ENCODE measurements at regions not wholly inside any gene's neighbourhood (a gene's known extent, or its start where the extent isn't known, plus 50 kb on each side); places are given as distances from the start of the nearest gene placed in this dataset.

- Histone ChIP-seq H3K4me1 (ENCODE audit: insufficient read depth, low read length, severe bottlenecking) (no peaks in the 10 kb centered on the region), H3K4me2 (ENCODE audit: low read length) (no peak overlapping the region), H3K4me3 (ENCODE audit: low read depth, low read length, poor library complexity, severe bottlenecking) (no peak overlapping the region), H3F3A (ENCODE audit: insufficient read depth, low read length) (no peaks in the 10 kb centered on the region), H3K9ac (ENCODE audit: low read length) (no peak overlapping the region), H3K27me3 (ENCODE audit: insufficient read depth, low read length) (no peaks in the 10 kb centered on the region), H3K36me3 (ENCODE audit: insufficient read depth, low read length) (no peaks in the 10 kb centered on the region), H3K79me2 (ENCODE audit: insufficient read depth, low read length) (no peaks in the 10 kb centered on the region), H3K9me3 (ENCODE audit: low read length) (no peaks in the 10 kb centered on the region), H3K9me2 (ENCODE audit: low read depth, low read length) (no peaks in the 10 kb centered on the region), H4K20me1 (ENCODE audit: insufficient read depth, low read length) (no peaks in the 10 kb centered on the region), H2AFZ (ENCODE audit: low read length) (no peak overlapping the region), H3K27ac (ENCODE audit: low read depth, low read length, poor library complexity, severe bottlenecking) (no peak overlapping the region)
- TF ChIP-seq EZH2 (IDR thresholded peaks at IDR 0.05; ENCODE audit: borderline replicate concordance, low read length) (no peak), CTCF (IDR thresholded peaks at IDR 0.05; ENCODE audit: low read length) (no peak)
Measured at GRCh38 chr6:85069577-85069976, 305.2 kb upstream of the TBX18 start.

DNA sequence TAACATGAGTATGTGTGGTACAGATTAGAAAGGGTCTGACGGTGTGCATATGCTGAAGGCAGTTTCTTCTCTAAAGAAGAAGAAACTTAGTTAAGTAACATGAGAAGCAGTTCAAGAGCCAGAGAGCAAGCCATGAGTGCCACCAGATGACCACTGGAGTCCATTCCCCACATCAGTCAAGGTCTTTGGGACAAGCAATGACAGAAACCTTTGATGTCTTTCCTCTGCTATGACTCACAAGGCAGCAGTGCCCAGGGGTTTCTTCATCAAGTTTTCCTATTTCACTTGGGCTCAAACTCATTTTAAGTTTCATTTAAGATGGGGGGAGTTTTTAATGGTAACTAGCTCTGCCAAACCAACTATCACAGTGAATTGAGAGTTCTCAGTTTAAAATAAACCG lies 303.8 kb upstream of the TBX18 start:
- Histone ChIP-seq H3K9ac (ENCODE audit: low read length) (no peak overlapping the region), H3K4me2 (ENCODE audit: low read length) (no peak overlapping the region), H2AFZ (ENCODE audit: low read length) (no peak overlapping the region), H3K27ac (ENCODE audit: low read depth, low read length, poor library complexity, severe bottlenecking) (no peak overlapping the region), H3K4me3 (ENCODE audit: low read depth, low read length, poor library complexity, severe bottlenecking) (no peak overlapping the region), H3K27me3 (ENCODE audit: insufficient read depth, low read length) (no peaks in the 10 kb centered on the region), H3K9me2 (ENCODE audit: low read depth, low read length) (no peaks in the 10 kb centered on the region), H4K20me1 (ENCODE audit: insufficient read depth, low read length) (no peaks in the 10 kb centered on the region), H3K9me3 (ENCODE audit: low read length) (no peaks in the 10 kb centered on the region), H3K36me3 (ENCODE audit: insufficient read depth, low read length) (no peaks in the 10 kb centered on the region), H3K79me2 (ENCODE audit: insufficient read depth, low read length) (no peaks in the 10 kb centered on the region), H3F3A (ENCODE audit: insufficient read depth, low read length) (no peaks in the 10 kb centered on the region), H3K4me1 (ENCODE audit: insufficient read depth, low read length, severe bottlenecking) (no peaks in the 10 kb centered on the region)
- no peak for TF ChIP-seq EZH2 (IDR thresholded peaks at IDR 0.05; ENCODE audit: borderline replicate concordance, low read length)

GRCh38 chr6:85066266-85066665 lies 301.9 kb upstream of the TBX18 start:
- no peaks in the 10 kb centered on the region for H3K9me3 ChIP-seq (ENCODE audit: low read length)
- H3K79me2 ChIP-seq (ENCODE audit: insufficient read depth, low read length): no peaks in the 10 kb centered on the region
- no peak overlapping the region for H3K9ac ChIP-seq (ENCODE audit: low read length)
- no peak for TF ChIP-seq EZH2 (IDR thresholded peaks at IDR 0.05; ENCODE audit: borderline replicate concordance, low read length)
- TF ChIP-seq CTCF (IDR thresholded peaks at IDR 0.05; ENCODE audit: low read length): no peak
- H3K9me2 ChIP-seq (ENCODE audit: low read depth, low read length): no peaks in the 10 kb centered on the region
- H3F3A ChIP-seq (ENCODE audit: insufficient read depth, low read length): no peaks in the 10 kb centered on the region
- no peaks in the 10 kb centered on the region for H4K20me1 ChIP-seq (ENCODE audit: insufficient read depth, low read length)
- H3K27me3 ChIP-seq (ENCODE audit: insufficient read depth, low read length): no peaks in the 10 kb centered on the region
- no peak overlapping the region for H3K4me2 ChIP-seq (ENCODE audit: low read length)
- H3K27ac ChIP-seq (ENCODE audit: low read depth, low read length, poor library complexity, severe bottlenecking): no peak overlapping the region
- no peaks in the 10 kb centered on the region for H3K36me3 ChIP-seq (ENCODE audit: insufficient read depth, low read length)
- no peaks in the 10 kb centered on the region for H3K4me1 ChIP-seq (ENCODE audit: insufficient read depth, low read length, severe bottlenecking)
- no peak overlapping the region for H3K4me3 ChIP-seq (ENCODE audit: low read depth, low read length, poor library complexity, severe bottlenecking)
- no peak overlapping the region for H2AFZ ChIP-seq (ENCODE audit: low read length)

GRCh38 chr6:85065831-85066230 lies 301.4 kb upstream of the TBX18 start:
- Histone ChIP-seq H3K27ac (ENCODE audit: low read depth, low read length, poor library complexity, severe bottlenecking) (no peak overlapping the region), H3K9me3 (ENCODE audit: low read length) (no peaks in the 10 kb centered on the region), H3K4me1 (ENCODE audit: insufficient read depth, low read length, severe bottlenecking) (no peaks in the 10 kb centered on the region), H3K9me2 (ENCODE audit: low read depth, low read length) (no peaks in the 10 kb centered on the region), H3K4me3 (ENCODE audit: low read depth, low read length, poor library complexity, severe bottlenecking) (no peak overlapping the region), H3K36me3 (ENCODE audit: insufficient read depth, low read length) (no peaks in the 10 kb centered on the region), H3K9ac (ENCODE audit: low read length) (no peak overlapping the region), H3K27me3 (ENCODE audit: insufficient read depth, low read length) (no peaks in the 10 kb centered on the region), H2AFZ (ENCODE audit: low read length) (no peak overlapping the region), H3K79me2 (ENCODE audit: insufficient read depth, low read length) (no peaks in the 10 kb centered on the region), H4K20me1 (ENCODE audit: insufficient read depth, low read length) (no peaks in the 10 kb centered on the region), H3F3A (ENCODE audit: insufficient read depth, low read length) (no peaks in the 10 kb centered on the region), H3K4me2 (ENCODE audit: low read length) (no peak overlapping the region)
- TF ChIP-seq CTCF (IDR thresholded peaks at IDR 0.05; ENCODE audit: low read length) (no peak), EZH2 (IDR thresholded peaks at IDR 0.05; ENCODE audit: borderline replicate concordance, low read length) (no peak)
